NAMALWA (cell line): ENCODE measurements at regions not wholly inside any gene's neighbourhood (a gene's known extent, or its start where the extent isn't known, plus 50 kb on each side); places are given as distances from the start of the nearest gene placed in this dataset.
A peak's percentile ranks its signal among the peaks of the same experiment; 100 is the strongest.

Source experiments
- DNase-seq: peaks from one replicate; pipeline ENCODE4 v3.0.0-alpha.2; 2015; ENCODE audit warnings: low spot score

DNA sequence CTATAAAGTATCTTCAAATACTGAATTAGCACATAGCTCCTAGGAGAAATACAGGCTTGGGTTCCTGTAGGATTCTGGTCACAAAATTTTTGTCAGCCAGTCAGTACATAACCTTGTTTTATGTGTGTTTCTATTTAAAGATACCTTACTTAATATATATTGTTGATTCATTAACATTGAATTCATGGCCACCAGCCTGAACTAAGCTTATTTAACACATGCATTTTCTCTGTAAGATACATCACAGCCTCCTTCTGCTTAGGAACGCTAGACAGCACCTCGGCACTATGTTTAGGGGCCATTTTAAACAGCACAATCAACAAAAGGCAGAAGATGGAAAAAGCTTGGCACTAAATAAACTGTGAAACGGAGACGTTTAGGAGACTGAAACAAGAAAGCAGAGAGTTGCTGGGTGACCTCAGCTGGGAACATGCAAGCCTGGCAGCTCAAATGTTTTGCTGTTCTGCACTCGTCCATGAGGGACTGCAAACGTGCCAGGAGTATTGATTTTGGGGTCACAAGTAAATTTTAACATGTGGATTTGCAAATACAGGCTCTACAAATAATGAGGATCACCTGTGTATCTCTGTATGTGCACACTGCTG is 432.2 kb upstream of the TPM1 start:
- no peak for DNase-seq

DNA sequence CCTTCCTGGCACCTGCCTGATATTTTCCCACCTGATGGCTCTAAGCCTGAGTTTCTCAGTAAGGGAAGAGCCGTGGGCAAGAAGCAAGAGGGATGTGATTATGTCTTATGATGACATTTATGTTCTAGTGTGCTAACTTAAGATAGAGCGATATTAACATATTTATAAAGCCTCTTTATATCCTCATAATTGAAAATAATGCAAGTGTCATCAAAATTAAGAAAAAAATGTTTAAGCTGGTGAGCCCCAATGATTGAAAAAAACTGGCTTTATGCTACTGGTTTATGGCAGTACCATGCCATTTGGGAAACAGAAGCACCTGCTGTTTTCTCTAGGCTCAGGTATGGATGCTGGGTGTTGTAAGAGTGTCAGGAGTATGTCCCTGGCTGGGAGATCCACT is 431.5 kb upstream of the TPM1 start:
- DNase-seq, result no peak

DNA sequence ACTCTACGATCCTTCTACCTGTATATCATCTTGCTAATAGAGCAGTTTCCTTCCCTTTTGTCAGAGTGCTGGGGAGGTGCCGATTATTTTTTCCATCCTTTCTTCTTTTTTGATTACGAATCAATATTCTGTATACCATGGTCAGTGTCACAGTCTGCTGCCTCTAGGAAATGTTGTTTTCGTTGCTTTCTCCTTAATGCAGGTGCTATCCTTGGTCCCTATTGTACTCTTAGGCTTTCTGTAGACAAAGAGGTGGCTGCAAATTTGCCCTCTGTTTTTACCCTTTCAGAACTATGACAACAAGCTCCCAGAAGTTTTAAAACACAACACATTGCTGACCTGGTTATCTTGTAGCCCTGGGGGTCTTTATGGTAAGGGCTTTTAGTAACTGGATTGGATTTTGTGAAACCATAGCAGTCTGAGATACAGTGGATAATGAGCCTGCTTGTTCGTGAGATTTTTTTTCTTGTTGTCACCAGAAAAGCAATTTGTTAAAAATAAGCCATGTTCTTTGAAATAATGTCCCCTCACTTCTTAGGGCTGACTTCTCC is 430.3 kb upstream of the TPM1 start:
- no peak for DNase-seq

DNA sequence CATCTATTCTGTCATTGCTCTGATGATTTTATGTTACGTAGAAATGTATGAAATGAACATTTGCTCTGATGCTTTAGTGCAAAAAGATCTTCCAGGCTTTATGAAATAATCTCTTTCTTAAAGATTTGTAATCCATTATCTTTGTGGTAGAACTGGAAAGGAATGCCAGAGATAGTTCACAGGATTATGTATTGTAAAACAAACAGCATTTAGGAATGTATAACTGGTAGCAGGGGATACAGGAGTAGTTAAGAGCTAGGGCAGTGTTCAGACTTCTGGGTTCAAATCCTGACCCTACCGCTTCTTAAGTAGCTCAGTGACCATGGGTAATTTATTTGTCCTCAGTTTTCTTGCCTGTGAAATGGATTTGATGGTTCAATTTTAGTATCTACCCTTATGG is 429.8 kb upstream of the TPM1 start:
- no peak for DNase-seq

DNA sequence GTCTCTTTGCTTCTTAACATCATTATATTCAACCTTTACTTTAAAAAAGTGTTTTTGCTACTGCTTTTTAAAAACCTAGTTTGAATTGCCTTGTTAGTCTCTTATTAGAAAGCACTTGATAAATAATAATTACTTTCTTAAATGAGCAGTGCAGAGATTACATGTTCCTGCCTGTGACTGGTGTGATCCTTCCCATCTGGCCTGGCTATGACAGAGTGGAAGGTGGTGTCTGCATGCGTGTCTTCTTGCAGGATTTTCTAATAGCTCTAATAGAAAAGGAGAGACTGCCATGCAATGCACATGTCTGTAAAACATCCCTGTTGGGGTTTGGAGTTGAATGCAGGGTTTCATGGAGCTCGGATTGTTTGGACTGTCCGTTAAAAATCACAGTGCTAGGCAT is 425.8 kb upstream of the TPM1 start:
- DNase-seq, result no peak

DNA sequence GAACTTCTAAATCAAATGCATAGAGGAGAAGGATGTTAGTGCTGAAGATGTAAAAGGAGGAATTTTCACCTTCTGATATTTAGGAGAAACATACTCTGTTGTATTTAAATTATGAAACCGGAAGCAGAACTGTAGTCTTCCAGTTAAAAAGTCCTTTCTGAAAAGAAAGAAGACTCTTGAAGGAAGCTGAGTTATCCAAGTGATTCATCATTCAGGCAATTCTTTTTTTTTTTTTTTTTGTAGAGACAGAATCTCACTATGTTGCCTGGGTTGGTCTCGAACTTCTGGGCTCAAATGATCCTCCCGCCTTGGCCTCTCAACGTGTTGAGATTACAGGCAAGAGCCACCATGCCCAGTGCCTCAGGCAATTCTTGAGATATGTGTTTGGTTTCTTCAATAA is 424.8 kb upstream of the TPM1 start:
- DNase-seq, result no peak

DNA sequence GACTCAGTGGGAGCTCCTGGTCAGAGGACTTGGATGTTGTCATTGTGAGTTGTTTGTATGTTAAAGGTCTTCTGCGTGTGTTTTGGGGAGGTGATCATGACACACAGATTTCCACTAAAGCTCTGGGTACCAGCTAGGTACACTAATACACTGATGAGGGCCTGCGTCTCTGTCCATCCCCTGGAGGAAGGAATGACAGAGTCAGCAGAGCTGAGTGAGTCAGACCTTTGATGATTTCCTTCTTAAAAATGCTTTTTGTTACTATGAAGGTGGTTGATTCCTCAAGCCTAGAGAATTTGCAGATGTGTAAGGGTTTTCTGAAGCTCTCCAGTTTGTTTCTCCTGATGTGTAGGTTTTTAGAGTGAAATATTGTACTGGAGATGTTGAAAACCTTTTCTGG is 424.1 kb upstream of the TPM1 start:
- no peak for DNase-seq

DNA sequence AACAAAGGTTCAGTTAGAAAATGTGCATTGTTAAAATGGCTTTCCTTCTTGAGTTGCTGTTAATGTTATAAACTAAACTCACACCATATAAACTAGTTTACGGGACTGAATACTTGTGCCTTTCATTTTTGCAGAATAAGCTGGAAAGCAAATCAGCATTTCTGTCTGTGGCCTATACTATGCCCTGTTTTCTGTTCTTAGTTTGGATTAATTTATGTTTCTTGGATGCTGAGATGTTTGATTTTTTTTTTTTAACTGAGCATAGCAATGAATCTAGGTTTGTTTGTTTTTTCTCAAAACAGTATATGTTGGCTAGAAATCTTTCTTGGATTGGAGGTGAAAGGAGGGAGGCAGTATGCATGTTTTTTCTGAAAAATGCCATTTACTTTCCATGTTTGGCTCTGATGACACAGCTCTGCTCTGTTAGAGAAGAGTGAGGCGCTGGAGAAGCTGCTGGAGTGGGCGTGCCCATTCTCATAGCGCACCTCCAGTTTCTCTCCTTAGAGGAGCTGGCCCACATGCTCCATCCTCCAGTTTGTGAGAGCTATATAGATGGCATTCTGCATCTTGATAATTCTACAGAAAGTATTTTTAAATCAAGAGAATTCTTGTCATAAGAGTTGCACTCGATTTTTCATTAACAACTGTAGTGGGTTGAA is 423.6 kb upstream of the TPM1 start:
- no peak for DNase-seq

DNA sequence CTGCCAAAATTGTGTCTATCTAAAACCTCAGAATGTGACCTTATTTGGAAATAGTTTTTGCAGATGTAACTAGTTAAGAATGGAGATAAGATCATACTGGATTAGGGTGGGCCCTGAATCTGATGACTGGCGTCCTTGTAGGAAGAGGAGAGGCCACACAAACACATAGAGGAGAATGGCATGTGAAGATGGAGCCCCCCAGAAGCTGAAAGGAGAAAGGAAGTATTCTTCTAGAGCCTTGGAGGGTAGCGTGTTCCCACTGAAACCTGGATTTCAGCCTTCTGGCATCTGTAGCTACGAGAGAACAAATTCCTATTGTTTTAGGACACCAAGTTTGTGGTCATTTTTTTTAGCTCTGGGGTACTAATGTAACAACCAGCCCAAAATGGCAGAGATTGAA is 423.0 kb upstream of the TPM1 start:
- DNase-seq, result no peak

DNA sequence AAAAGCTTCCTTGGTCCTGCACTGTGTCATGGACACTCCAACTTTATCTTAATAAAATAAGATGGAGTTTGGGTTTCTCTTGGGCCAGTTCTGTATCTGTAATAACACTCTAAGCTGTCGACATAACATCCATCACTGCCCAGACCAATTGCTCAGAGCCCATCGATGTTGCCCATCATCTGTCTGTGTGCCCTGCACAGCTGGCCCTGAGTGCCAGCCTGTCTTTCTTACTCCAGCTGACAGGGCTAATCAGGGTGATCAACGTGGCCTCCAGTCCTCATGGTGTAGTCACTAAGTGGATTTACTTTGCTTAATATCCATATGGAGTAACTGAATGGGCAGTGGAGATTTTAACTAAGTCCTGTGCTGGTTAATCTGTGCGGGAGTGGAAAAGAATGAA is 419.8 kb upstream of the TPM1 start:
- no peak for DNase-seq

DNA sequence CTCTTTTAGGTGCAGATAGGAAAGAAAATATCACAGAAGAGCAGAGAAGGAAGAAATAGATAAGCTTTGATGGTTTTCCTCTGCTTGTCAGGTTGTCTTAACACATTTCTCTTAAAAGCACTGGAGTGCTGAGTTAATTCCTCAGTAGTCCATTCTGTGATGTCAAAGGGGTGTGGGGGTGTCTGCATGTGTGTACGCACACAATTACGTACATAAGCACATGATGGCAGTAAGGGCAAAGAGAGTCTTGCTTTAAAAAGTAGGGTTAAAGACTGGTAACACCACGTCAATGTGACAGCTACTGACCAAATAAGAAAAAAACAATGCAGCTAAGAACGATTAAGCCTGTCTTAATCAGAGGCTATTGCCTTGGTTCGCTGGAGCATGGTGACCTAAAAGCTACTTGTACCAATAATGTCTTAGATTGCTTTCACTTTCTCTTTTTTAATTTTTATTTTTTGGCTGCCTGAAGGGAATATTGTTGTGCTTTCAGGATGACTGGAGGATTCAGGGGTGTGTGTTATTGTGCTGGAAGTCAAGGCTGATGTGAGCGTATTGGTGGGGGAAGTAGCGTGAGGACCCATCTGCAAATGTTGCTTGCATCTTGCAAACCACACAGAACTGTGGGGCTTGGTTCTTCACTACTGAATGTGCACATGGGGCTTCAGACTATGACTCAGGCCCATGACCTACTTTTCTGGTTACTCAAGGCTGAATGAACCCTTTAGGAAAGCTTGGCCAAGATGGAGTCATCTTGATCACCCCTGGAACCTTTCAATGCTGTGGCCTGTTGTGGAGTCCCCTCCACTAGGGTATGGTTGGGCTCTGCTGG is 417.8 kb upstream of the TPM1 start:
- peak; percentile 2 for DNase-seq

DNA sequence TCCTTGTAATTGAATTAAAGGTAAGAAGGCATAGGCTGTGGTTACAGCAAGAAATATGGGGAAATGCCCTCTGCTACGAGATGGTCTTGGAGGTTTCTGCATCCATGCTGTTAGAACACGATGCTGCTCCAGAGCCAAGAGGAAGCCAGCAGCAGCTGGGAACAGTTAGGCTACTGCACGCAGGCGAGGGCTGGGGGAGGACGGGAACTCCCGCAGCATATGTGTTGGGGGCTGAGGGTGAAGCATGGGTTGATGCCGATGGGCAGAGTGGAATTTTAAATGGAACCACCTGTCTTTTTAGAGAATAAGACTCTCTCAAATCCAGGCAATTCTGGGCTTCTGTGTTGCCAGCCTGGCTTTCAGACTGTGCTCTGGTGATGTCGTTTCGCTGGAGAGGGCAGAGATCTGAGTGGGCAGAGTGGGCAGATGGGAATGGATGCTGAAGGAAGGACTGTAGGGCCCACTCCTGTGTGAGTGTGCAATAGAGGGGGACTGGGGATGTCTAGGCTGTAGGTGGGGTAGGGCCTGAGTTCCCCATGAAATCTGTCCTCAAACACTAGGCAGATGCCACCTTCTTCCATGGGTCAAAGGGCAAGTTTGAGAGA is 417.0 kb upstream of the TPM1 start:
- DNase-seq, result no peak

DNA sequence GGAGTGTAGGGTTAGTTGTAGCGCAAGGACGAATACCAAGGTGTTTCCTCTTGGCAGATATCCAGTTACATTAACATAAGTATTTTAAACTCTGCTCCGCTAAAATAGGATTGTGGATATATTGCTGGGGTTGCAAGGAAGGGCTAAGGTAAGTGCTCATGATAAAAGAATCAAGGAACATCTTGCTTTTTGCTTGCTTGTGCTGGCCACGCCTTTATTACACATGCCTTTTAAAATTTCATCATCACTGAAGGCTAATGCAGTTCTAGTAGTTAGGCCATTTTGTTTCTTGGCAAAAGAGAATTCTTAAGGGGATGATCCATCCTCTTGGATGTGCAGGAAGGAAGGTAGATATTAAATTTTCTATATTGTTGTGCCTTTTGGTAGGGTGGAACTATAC is 415.6 kb upstream of the TPM1 start:
- no peak for DNase-seq

DNA sequence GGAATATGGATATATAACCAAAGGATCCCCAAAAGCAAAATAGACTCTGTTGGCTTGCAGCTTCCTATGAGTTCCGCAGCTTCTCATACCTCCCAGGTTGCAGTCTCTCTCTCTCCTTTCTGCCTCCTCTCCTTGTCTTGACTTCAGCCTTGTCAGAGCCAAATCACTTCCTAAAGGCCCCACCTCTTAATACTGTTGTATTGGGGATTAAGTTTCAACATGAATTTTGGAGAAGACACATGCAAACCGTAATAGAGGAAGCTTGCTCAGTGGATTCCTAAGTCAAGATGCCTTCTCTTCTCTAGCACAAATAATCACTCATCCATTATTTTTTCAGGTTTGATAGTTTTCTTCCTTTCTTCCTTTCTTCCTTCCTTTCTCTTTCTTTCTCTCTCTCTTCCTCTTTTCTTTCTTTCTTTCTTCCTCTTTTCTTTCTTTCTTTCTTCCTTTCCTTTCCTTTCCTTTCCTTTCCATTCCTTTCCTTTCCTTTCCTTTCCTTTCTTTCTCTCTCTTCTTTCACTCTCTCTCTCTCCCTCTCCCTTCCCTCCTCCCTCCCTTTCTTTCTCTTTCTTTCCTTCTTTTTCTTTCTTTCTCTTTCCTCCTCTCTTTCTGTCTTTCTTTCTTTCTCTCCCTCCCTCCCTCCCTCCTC is 411.3 kb upstream of the TPM1 start:
- no peak for DNase-seq

DNA sequence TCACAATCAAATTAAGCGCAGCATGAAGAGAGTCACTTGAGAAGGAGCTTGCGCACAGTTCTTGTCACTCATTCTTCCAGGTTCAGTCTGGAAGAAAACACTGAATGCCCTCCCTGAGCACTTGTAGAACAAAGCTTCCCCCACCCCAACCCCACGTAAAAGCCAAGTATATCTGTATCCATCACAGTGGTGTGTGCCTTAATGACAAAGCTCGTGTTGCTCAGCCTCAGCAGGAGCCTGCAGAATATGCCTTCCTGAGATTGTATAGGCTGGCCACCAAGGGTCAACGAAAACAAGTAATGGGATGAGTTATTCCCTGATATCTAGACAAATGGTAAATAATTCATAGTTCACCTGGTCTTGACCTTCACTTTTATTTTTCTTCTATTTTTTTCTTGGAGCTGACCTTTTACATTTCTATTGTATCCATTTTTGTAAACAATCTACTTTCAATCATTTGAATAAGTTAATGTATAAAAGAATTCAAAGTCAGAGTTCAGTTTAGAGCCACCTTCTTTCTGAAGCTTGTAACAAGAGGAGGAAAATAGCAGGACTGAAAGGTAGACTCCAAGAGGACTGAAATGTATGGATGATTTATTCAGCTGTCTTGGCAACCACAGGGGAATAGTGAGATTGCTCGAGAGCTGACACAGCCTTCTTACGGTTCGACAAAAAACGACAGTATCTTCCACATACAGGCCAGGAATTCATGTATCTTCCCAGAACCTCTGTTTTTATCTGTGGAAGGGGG is 405.5 kb upstream of the TPM1 start:
- DNase-seq, result no peak

DNA sequence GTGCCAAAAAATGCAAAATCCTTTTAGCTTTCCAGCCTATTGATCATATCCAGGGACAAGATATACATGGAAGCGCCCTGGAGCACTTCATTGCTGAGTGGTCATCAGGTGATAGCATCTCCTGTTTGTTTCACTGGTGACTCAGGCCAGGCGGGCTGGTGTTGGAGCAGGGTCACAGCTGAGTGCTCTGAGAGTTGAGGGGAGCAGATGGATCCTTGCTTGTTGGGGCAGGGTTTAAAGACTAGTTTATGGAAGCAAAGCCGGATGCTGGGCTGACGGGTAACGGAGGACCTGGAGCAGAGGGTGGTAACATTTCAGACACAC is 405.0 kb upstream of the TPM1 start:
- DNase-seq, result no peak

DNA sequence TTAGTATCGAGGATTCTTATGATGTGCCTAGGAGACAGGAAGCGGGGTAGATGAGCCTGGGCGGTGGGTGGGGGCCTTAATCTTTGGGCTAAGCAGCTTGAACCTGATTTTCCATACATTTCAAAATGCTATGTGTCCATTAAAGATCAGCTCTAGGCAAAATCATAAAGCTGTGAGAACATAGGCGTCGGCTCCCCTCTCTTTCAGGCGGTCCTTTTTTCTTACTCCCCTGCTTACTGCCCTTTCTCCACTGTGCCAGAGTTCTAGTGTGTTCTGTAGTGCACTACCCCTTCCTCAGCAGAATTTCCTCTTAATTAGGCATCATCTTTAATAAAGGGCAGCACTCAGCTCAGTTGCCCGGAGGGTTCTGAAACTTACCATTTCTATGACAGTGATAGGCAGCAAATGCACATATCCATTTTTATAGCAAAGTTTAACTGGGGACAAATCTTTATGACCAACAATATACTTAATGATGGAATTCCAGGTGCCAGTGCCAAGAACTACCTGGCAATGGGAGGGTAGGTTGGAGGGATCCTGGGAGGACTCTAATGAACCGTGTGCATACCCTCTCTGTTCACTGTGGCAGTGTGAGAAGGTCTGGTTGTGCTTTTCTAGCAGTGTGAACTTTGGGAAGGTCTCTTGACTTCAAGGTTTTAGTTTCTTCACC is 404.5 kb upstream of the TPM1 start:
- DNase-seq, result no peak

DNA sequence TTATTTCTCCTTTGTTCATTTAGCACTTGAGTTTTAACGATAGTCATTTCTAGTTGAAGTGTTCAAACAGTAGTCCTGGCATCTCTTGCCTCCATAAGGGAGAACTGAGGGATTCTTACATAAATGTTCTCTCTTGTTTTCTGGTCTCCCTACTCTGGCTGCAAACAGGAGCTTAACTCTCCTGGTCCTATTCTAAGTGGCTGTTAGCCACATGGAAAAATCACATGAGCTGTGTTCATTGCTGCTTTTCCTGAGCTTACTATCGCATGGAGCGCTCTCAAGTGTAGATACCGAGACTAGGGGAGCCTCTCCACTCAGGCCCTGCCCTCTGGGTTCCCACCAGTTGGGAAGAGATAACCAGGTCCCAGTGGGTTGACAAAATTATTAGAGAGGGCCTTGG is 403.1 kb upstream of the TPM1 start:
- no peak for DNase-seq

DNA sequence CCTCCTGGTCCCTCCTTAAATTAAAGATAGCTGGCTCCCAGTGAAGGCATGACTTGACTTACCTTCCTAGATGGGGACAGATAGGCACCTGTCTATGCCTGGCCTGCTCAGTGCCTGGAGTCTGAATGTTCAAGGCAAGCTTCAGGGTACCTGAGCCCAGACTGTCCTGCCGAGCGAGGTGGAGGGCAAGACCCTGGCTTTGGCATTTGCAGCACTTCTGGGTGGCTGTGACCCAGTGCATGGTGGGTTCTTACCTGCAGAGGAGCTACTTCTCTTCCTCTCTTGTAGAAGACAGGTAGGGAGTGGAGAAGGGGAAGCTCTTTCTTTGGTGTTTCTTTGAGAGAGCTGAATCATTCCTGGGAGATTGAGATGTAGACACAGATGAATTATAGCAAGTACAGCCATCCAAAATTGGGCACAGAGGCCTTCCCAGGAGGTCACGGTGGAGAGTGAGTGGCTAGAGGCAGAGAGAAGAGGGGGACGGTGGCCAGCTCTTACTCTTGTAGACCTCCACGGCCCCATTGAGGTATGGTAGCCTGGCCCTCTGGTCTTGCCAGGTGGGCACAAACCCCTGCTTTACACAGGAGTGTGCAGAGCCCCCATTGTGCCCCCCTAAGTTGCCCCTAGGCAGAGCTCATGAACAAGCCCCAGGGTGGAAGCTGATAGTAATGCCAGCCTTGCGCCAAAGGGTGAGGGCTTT is 402.5 kb upstream of the TPM1 start:
- DNase-seq, result no peak

DNA sequence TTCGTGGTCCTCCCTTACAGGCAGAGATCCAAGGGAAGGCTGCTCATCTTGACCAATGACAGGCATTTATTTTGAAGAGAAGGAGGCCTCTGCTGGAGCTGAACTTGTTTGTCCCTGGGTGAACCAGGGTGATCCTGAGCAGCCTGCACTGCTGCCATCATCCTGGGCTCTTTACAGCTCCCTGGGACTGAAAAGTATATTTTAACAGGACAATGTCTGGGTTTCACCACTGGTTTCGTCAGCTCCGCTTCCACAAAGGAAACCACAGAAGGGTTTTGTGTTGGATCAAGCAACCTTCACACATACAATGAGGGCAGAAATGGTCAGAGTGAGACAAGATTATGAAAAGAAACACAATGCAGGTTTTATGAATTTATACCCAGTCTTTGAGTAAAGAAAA is 400.7 kb upstream of the TPM1 start:
- DNase-seq, result no peak

DNA sequence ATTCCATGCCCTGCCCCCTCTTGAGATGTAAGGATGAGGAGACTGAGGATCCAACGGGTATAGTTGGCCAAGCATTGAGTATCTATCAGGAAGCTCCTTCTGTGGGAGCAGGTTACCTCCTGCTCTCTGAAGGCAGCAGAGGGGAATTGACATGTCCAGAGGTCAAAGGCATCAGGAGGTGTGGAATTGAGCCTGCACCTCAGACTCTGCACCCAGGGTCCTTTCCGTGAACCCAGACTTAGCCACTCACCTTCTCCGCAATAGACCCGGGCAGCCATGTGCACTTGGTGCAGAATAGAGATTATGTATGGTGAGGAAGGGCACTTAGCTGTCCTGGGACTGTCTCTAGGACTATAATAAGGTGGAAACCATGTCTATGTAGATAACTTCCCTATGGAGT is 399.0 kb upstream of the TPM1 start:
- DNase-seq, result no peak
